ENCODE measurements at regions not wholly inside any gene's neighbourhood (a gene's known extent, or its start where the extent isn't known, plus 50 kb on each side); places are given as distances from the start of the nearest gene placed in this dataset.
"Not testable (repeated sequence)": the region's sequence is repeated elsewhere in the genome, so short reads cannot be mapped to it uniquely, and the experiment has no call there.

- DNase-seq: no peak
Measured at GRCh38 chr1:60886090-60886489, 196.3 kb upstream of the NFIA start.

GRCh38 chr1:60880202-60880601 is 202.2 kb upstream of the NFIA start:
- DNase-seq: no peak

- DNase-seq: no peak
Measured at GRCh38 chr1:60878323-60878722, 204.0 kb upstream of the NFIA start.

GRCh38 chr1:60877376-60877775 is 205.0 kb upstream of the NFIA start:
- no peak for DNase-seq

GRCh38 chr1:60876952-60877351 is 205.4 kb upstream of the NFIA start:
- no peak for DNase-seq

GRCh38 chr1:60875138-60875537 is 207.2 kb upstream of the NFIA start:
- DNase-seq: no peak

GRCh38 chr1:60874718-60875117 is 207.6 kb upstream of the NFIA start:
- peak; percentile 56 for DNase-seq

GRCh38 chr1:60873396-60873795 is 209.0 kb upstream of the NFIA start:
- not testable (repeated sequence) for DNase-seq

- DNase-seq: no peak
Measured at GRCh38 chr1:60872426-60873054, 209.8 kb upstream of the NFIA start.

- no peak for DNase-seq
Measured at GRCh38 chr1:60870269-60870865, 212.0 kb upstream of the NFIA start.

- no peak for DNase-seq
Measured at GRCh38 chr1:60868901-60869663, 213.3 kb upstream of the NFIA start.

- DNase-seq: no peak
Measured at GRCh38 chr1:60867782-60868181, 214.6 kb upstream of the NFIA start.

- DNase-seq: no peak
Measured at GRCh38 chr1:60866917-60867531, 215.3 kb upstream of the NFIA start.

- DNase-seq: no peak
Measured at GRCh38 chr1:60866226-60866900, 216.0 kb upstream of the NFIA start.

- DNase-seq: no peak
Measured at GRCh38 chr1:60865166-60865565, 217.2 kb upstream of the NFIA start.

- no peak for DNase-seq
Measured at GRCh38 chr1:60864722-60865121, 217.6 kb upstream of the NFIA start.

GRCh38 chr1:60863131-60863530 is 219.2 kb upstream of the NFIA start:
- no peak for DNase-seq

- DNase-seq: no peak
Measured at GRCh38 chr1:60861961-60862567, 220.3 kb upstream of the NFIA start.

GRCh38 chr1:60859111-60859510 is 223.2 kb upstream of the NFIA start:
- no peak for DNase-seq

GRCh38 chr1:60857851-60858250 is 224.5 kb upstream of the NFIA start:
- DNase-seq: no peak

- no peak for DNase-seq
Measured at GRCh38 chr1:60850084-60850483, 232.3 kb upstream of the NFIA start.

- no peak for DNase-seq
Measured at GRCh38 chr1:60849401-60849800, 233.0 kb upstream of the NFIA start.
